Gastroesophageal sphincter (tissue), 3 donors: ENCODE measurements at regions not wholly inside any gene's neighbourhood (a gene's known extent, or its start where the extent isn't known, plus 50 kb on each side); places are given as distances from the start of the nearest gene placed in this dataset.

ENCODE experiments used
- EP300 ChIP-seq: sonication (generic); formaldehyde crosslinking; IDR thresholded peaks from one replicate; pipeline ENCODE4 v1.6.1; 2017; ENCODE audit warnings: antibody characterized with exemption, mild to moderate bottlenecking
- POLR2A ChIP-seq, 2 donors: fragments of 450-650 bp; IDR thresholded peaks; one replicate each; pipeline ENCODE4 v1.6.1; 2017; ENCODE audit warnings: antibody characterized with exemption in 2 of 2, mild to moderate bottlenecking in 2 of 2, moderate library complexity in 1 of 2
- POLR2AphosphoS5 ChIP-seq: sonication (generic); formaldehyde crosslinking; IDR thresholded peaks from one replicate; pipeline ENCODE4 v1.6.1; 2017; ENCODE audit warnings: antibody characterized with exemption
- TF ChIP-seq, protein P1 (sequence below), 4 experiments: fragments of 200-600 bp in 2 of 4; fragments of 450-650 bp in 2 of 4; sonication (generic) in 1 of 4; IDR thresholded peaks; one replicate each; pipeline ENCODE4 v1.5.1; 2017 to 2019; ENCODE audit warnings: antibody characterized with exemption in 4 of 4, mild to moderate bottlenecking in 2 of 4, moderate library complexity in 2 of 4

DNA sequence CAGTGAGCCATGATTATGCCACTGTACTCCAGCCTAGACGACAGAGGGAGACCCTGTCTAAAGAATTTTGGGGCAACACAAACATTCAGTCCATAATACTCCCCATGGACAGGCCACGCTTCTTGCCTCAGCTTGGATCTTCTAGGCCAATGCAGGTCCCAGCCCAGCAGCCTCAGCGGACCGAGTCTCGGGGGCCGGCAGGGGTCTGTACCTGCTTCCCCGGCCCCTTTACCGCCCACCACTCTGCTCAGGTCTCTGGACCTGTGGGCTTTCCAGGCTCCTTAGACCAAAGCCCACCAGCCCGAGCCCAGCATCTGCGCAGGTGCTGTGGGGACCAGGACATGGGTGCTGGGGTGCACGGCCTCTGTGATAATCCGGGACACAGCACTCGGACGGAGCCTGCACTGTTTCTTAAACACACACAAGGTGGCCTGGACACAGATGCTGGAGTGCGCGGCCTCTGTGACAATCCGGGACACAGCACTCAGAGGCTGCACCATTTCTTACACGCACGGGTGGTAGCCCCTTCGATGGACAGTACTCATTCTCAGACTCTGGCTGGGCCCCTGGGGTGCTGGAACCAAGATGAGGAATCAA, 62.1 kb upstream of the GPC1 start:
- TF ChIP-seq, protein P1, sequence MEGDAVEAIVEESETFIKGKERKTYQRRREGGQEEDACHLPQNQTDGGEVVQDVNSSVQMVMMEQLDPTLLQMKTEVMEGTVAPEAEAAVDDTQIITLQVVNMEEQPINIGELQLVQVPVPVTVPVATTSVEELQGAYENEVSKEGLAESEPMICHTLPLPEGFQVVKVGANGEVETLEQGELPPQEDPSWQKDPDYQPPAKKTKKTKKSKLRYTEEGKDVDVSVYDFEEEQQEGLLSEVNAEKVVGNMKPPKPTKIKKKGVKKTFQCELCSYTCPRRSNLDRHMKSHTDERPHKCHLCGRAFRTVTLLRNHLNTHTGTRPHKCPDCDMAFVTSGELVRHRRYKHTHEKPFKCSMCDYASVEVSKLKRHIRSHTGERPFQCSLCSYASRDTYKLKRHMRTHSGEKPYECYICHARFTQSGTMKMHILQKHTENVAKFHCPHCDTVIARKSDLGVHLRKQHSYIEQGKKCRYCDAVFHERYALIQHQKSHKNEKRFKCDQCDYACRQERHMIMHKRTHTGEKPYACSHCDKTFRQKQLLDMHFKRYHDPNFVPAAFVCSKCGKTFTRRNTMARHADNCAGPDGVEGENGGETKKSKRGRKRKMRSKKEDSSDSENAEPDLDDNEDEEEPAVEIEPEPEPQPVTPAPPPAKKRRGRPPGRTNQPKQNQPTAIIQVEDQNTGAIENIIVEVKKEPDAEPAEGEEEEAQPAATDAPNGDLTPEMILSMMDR (IDR thresholded peaks at IDR 0.05) = no peak
- TF ChIP-seq POLR2AphosphoS5 (no peak), EP300 (no peak), POLR2A (IDR thresholded peaks at IDR 0.05) (no peak)
